K562 (cell line): ENCODE measurements at regions not wholly inside any gene's neighbourhood (a gene's known extent, or its start where the extent isn't known, plus 50 kb on each side); places are given as distances from the start of the nearest gene placed in this dataset.

ENCODE experiments used
- TF ChIP-seq, protein P1 (sequence below): fragments of 200-600 bp; sonication (generic); IDR thresholded peaks from one replicate; pipeline ENCODE4 v1.6.1; 2012; ENCODE audit warnings: mild to moderate bottlenecking, low read depth, low read length, inconsistent platforms

DNA sequence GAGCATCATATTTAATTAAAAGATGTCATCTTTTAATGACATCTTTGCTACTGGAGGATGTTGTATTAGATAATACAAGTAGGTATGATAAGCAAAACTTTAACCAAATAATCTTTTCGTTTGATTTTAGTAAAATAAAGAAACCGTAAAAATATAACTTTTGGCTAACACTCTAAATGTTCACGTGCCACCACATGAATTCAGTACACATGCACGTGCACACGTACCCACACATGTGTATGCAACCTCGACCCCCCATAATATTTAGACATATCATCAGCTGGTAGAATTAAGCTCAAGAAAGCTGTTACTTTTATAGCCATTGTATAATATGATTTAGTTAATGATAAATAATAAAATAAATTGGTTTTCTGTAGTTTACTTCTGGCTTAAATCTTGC, 566.6 kb upstream of the FBXO33 start (continued):
- TF ChIP-seq, protein P1, sequence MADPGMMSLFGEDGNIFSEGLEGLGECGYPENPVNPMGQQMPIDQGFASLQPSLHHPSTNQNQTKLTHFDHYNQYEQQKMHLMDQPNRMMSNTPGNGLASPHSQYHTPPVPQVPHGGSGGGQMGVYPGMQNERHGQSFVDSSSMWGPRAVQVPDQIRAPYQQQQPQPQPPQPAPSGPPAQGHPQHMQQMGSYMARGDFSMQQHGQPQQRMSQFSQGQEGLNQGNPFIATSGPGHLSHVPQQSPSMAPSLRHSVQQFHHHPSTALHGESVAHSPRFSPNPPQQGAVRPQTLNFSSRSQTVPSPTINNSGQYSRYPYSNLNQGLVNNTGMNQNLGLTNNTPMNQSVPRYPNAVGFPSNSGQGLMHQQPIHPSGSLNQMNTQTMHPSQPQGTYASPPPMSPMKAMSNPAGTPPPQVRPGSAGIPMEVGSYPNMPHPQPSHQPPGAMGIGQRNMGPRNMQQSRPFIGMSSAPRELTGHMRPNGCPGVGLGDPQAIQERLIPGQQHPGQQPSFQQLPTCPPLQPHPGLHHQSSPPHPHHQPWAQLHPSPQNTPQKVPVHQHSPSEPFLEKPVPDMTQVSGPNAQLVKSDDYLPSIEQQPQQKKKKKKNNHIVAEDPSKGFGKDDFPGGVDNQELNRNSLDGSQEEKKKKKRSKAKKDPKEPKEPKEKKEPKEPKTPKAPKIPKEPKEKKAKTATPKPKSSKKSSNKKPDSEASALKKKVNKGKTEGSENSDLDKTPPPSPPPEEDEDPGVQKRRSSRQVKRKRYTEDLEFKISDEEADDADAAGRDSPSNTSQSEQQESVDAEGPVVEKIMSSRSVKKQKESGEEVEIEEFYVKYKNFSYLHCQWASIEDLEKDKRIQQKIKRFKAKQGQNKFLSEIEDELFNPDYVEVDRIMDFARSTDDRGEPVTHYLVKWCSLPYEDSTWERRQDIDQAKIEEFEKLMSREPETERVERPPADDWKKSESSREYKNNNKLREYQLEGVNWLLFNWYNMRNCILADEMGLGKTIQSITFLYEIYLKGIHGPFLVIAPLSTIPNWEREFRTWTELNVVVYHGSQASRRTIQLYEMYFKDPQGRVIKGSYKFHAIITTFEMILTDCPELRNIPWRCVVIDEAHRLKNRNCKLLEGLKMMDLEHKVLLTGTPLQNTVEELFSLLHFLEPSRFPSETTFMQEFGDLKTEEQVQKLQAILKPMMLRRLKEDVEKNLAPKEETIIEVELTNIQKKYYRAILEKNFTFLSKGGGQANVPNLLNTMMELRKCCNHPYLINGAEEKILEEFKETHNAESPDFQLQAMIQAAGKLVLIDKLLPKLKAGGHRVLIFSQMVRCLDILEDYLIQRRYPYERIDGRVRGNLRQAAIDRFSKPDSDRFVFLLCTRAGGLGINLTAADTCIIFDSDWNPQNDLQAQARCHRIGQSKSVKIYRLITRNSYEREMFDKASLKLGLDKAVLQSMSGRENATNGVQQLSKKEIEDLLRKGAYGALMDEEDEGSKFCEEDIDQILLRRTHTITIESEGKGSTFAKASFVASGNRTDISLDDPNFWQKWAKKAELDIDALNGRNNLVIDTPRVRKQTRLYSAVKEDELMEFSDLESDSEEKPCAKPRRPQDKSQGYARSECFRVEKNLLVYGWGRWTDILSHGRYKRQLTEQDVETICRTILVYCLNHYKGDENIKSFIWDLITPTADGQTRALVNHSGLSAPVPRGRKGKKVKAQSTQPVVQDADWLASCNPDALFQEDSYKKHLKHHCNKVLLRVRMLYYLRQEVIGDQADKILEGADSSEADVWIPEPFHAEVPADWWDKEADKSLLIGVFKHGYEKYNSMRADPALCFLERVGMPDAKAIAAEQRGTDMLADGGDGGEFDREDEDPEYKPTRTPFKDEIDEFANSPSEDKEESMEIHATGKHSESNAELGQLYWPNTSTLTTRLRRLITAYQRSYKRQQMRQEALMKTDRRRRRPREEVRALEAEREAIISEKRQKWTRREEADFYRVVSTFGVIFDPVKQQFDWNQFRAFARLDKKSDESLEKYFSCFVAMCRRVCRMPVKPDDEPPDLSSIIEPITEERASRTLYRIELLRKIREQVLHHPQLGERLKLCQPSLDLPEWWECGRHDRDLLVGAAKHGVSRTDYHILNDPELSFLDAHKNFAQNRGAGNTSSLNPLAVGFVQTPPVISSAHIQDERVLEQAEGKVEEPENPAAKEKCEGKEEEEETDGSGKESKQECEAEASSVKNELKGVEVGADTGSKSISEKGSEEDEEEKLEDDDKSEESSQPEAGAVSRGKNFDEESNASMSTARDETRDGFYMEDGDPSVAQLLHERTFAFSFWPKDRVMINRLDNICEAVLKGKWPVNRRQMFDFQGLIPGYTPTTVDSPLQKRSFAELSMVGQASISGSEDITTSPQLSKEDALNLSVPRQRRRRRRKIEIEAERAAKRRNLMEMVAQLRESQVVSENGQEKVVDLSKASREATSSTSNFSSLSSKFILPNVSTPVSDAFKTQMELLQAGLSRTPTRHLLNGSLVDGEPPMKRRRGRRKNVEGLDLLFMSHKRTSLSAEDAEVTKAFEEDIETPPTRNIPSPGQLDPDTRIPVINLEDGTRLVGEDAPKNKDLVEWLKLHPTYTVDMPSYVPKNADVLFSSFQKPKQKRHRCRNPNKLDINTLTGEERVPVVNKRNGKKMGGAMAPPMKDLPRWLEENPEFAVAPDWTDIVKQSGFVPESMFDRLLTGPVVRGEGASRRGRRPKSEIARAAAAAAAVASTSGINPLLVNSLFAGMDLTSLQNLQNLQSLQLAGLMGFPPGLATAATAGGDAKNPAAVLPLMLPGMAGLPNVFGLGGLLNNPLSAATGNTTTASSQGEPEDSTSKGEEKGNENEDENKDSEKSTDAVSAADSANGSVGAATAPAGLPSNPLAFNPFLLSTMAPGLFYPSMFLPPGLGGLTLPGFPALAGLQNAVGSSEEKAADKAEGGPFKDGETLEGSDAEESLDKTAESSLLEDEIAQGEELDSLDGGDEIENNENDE: no peak
- TF ChIP-seq, all 486 proteins: peak for 0
